ENCODE measurements at regions not wholly inside any gene's neighbourhood (a gene's known extent, or its start where the extent isn't known, plus 50 kb on each side); places are given as distances from the start of the nearest gene placed in this dataset.
A peak's percentile ranks its signal among the peaks of the same experiment; 100 is the strongest.
"Not testable (repeated sequence)": the region's sequence is repeated elsewhere in the genome, so short reads cannot be mapped to it uniquely, and the experiment has no call there.

GRCh38 chr9:24817756-24818155, 272.1 kb upstream of the IZUMO3 start:
- H3K9me3 ChIP-seq: no peaks in the 10 kb centered on the region
- ATAC-seq (ENCODE audit: low FRiP score in 2 of 2): no peak
- H3K27me3 ChIP-seq: no peaks in the 10 kb centered on the region
- DNase-seq: no peak
- H3K4me3 ChIP-seq: no peak overlapping the region
- no peak overlapping the region for H3K27ac ChIP-seq
- TF ChIP-seq POLR2A (IDR thresholded peaks at IDR 0.05): no peak
- TF ChIP-seq CTCF (IDR thresholded peaks at IDR 0.05): no peak
- TF ChIP-seq EP300 (IDR thresholded peaks at IDR 0.05): no peak
- no peak for TF ChIP-seq POLR2AphosphoS5 (IDR thresholded peaks at IDR 0.05)
- H3K4me1 ChIP-seq: no peaks in the 10 kb centered on the region
- WGBS, 2 donors: 85 to 86% methylated on average over 2 of the region's 2 CpGs
- no peaks in the 10 kb centered on the region for H3K36me3 ChIP-seq

GRCh38 chr9:24816006-24816405, 270.3 kb upstream of the IZUMO3 start:
- no peaks in the 10 kb centered on the region for H3K4me1 ChIP-seq
- no peaks in the 10 kb centered on the region for H3K36me3 ChIP-seq
- DNase-seq (no peak), ATAC-seq (ENCODE audit: low FRiP score in 2 of 2) (no peak)
- no peak for TF ChIP-seq POLR2A (IDR thresholded peaks at IDR 0.05)
- TF ChIP-seq CTCF (IDR thresholded peaks at IDR 0.05): no peak
- TF ChIP-seq EP300 (IDR thresholded peaks at IDR 0.05): no peak
- no peak for TF ChIP-seq POLR2AphosphoS5 (IDR thresholded peaks at IDR 0.05)
- no peaks in the 10 kb centered on the region for H3K9me3 ChIP-seq
- no peak overlapping the region for H3K27ac ChIP-seq
- no peak overlapping the region for H3K4me3 ChIP-seq
- WGBS, 2 donors: 12 to 18% methylated on average over 1 of the region's 1 CpG
- no peaks in the 10 kb centered on the region for H3K27me3 ChIP-seq

GRCh38 chr9:24801344-24801743, 255.6 kb upstream of the IZUMO3 start:
- no peaks in the 10 kb centered on the region for H3K9me3 ChIP-seq
- no peaks in the 10 kb centered on the region for H3K4me1 ChIP-seq
- 65 to 78% methylated on average over 3 of the region's 3 CpGs for WGBS, 2 donors
- TF ChIP-seq POLR2AphosphoS5 (IDR thresholded peaks at IDR 0.05) (no peak), EP300 (IDR thresholded peaks at IDR 0.05) (no peak), CTCF (IDR thresholded peaks at IDR 0.05) (no peak), POLR2A (IDR thresholded peaks at IDR 0.05) (no peak)
- H3K36me3 ChIP-seq: no peaks in the 10 kb centered on the region
- no peak overlapping the region for H3K4me3 ChIP-seq
- H3K27ac ChIP-seq: no peak overlapping the region
- H3K27me3 ChIP-seq: no peaks in the 10 kb centered on the region
- no peak for ATAC-seq (ENCODE audit: low FRiP score in 2 of 2)
- no peak for DNase-seq

- 48 to 55% methylated on average over 2 of the region's 2 CpGs for WGBS, 2 donors
- Histone ChIP-seq H3K27me3 (no peaks in the 10 kb centered on the region), H3K27ac (no peak overlapping the region), H3K4me3 (no peak overlapping the region), H3K4me1 (no peaks in the 10 kb centered on the region), H3K9me3 (no peaks in the 10 kb centered on the region), H3K36me3 (no peaks in the 10 kb centered on the region)
- TF ChIP-seq EP300 (IDR thresholded peaks at IDR 0.05) (no peak), POLR2AphosphoS5 (IDR thresholded peaks at IDR 0.05) (no peak), POLR2A (IDR thresholded peaks at IDR 0.05) (no peak), CTCF (IDR thresholded peaks at IDR 0.05) (no peak)
- ATAC-seq (ENCODE audit: low FRiP score in 2 of 2) (peak in 1 of 2 donors; percentile 66), DNase-seq (no peak)
Measured at GRCh38 chr9:24793787-24794186, 248.1 kb upstream of the IZUMO3 start.

DNA sequence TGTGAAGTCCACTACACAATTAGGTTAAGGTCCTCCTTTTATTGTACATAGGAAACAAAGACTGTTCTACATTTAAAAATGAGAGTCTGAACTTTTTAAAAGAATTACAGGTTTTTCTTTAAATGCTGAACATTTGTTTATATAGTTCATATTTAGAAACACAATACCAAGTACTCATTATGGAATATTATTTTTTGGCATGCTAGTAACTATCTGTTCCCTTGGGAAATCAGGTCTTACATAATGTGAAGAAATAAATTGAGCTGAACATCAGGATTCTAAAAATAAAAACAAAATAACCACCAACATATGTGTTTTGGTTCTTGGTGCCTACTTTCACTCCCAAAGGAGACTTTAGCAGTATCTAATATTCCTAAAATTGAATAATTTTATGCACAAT, 230.5 kb upstream of the IZUMO3 start:
- no peak for TF ChIP-seq POLR2AphosphoS5 (IDR thresholded peaks at IDR 0.05)
- no peak for TF ChIP-seq POLR2A (IDR thresholded peaks at IDR 0.05)
- no peak for TF ChIP-seq CTCF (IDR thresholded peaks at IDR 0.05)
- TF ChIP-seq EP300 (IDR thresholded peaks at IDR 0.05): no peak
- Histone ChIP-seq H3K4me1 (no peaks in the 10 kb centered on the region), H3K9me3 (peaks cover 0 to 19% (median 1%) of the 10 kb centered on the region in 4 donors), H3K36me3 (no peaks in the 10 kb centered on the region), H3K27ac (no peak overlapping the region), H3K4me3 (no peak overlapping the region), H3K27me3 (no peaks in the 10 kb centered on the region)
- ATAC-seq (ENCODE audit: low FRiP score in 2 of 2) (no peak), DNase-seq (no peak)

- WGBS, 2 donors: 83 to 90% methylated on average over 8 of the region's 8 CpGs
- H3K4me3 ChIP-seq; H3K27me3 ChIP-seq; H3K4me1 ChIP-seq; ATAC-seq (ENCODE audit: low FRiP score in 2 of 2); H3K27ac ChIP-seq; H3K36me3 ChIP-seq; DNase-seq: not testable (repeated sequence)
- H3K9me3 ChIP-seq: peaks cover 0 to 19% (median 1%) of the 10 kb centered on the region in 4 donors
Measured at GRCh38 chr9:24774199-24774598, 228.5 kb upstream of the IZUMO3 start.
